SJSA1 (cell line): ENCODE measurements at regions not wholly inside any gene's neighbourhood (a gene's known extent, or its start where the extent isn't known, plus 50 kb on each side); places are given as distances from the start of the nearest gene placed in this dataset.
"Not testable (repeated sequence)": the region's sequence is repeated elsewhere in the genome, so short reads cannot be mapped to it uniquely, and the experiment has no call there.

Experiments used
- DNase-seq, 2 experiments: peaks; one replicate each; pipeline ENCODE4 v3.0.0-alpha.2; 2015 to 2020; ENCODE audit warnings: low spot score in 2 of 2, low read depth in 1 of 2
- H3K27ac ChIP-seq: fragments of 250-450 bp; sonication (Bioruptor Pico); 2 replicates; pipeline ENCODE4 v1.5.1; 2020; ENCODE audit warnings: mild to moderate bottlenecking, moderate library complexity
- H3K27me3 ChIP-seq: fragments of 250-450 bp; sonication (Bioruptor Pico); replicated peaks from 2 replicates; pipeline ENCODE4 v1.5.1; 2020; ENCODE audit warnings: mild to moderate bottlenecking, moderate library complexity
- H3K36me3 ChIP-seq: fragments of 250-450 bp; sonication (Bioruptor Pico); 2 replicates; pipeline ENCODE4 v1.5.1; 2020; ENCODE audit warnings: mild to moderate bottlenecking
- H3K4me1 ChIP-seq: fragments of 250-450 bp; sonication (Bioruptor Pico); replicated peaks from 2 replicates; pipeline ENCODE4 v1.6.1; 2021; ENCODE audit warnings: mild to moderate bottlenecking
- H3K4me3 ChIP-seq: fragments of 250-450 bp; sonication (Bioruptor Pico); 2 replicates; pipeline ENCODE4 v1.5.1; 2020; ENCODE audit warnings: mild to moderate bottlenecking
- H3K9me3 ChIP-seq: fragments of 250-450 bp; sonication (Bioruptor Pico); replicated peaks from 2 replicates; pipeline ENCODE4 v1.5.1; 2020; ENCODE audit warnings: mild to moderate bottlenecking

GRCh38 chr6:49121970-49122369 lies 341.1 kb downstream of the MMUT start:
- Histone ChIP-seq H3K27me3 (no peaks in the 10 kb centered on the region), H3K4me1 (no peaks in the 10 kb centered on the region), H3K36me3 (no peaks in the 10 kb centered on the region), H3K4me3 (no peak overlapping the region), H3K27ac (no peak overlapping the region), H3K9me3 (0 out of 2 replicates have a peak, but pooled peaks cover 4% of the 10 kb centered on the region)
- no peak for DNase-seq

GRCh38 chr6:49118478-49118877 lies 344.6 kb downstream of the MMUT start:
- H3K27ac ChIP-seq: no peak overlapping the region
- no peak for DNase-seq
- H3K4me3 ChIP-seq: no peak overlapping the region
- no peaks in the 10 kb centered on the region for H3K27me3 ChIP-seq
- no peaks in the 10 kb centered on the region for H3K4me1 ChIP-seq
- 0 out of 2 replicates have a peak, but pooled peaks cover 4% of the 10 kb centered on the region for H3K9me3 ChIP-seq
- H3K36me3 ChIP-seq: no peaks in the 10 kb centered on the region

- Histone ChIP-seq H3K27me3 (no peaks in the 10 kb centered on the region), H3K27ac (no peak overlapping the region), H3K4me1 (no peaks in the 10 kb centered on the region), H3K36me3 (no peaks in the 10 kb centered on the region), H3K9me3 (no peaks in the 10 kb centered on the region), H3K4me3 (no peak overlapping the region)
- DNase-seq: no peak
Measured at GRCh38 chr6:49110916-49111315, 352.1 kb downstream of the MMUT start.

GRCh38 chr6:49097664-49098063 lies 365.4 kb downstream of the MMUT start:
- DNase-seq, H3K9me3 ChIP-seq, H3K4me1 ChIP-seq, H3K27me3 ChIP-seq, H3K36me3 ChIP-seq, H3K4me3 ChIP-seq, H3K27ac ChIP-seq: not testable (repeated sequence)

GRCh38 chr6:49097116-49097515 lies 365.9 kb downstream of the MMUT start:
- Histone ChIP-seq H3K9me3 (no peaks in the 10 kb centered on the region), H3K27ac (no peak overlapping the region), H3K4me1 (no peaks in the 10 kb centered on the region), H3K4me3 (no peak overlapping the region), H3K27me3 (no peaks in the 10 kb centered on the region), H3K36me3 (no peaks in the 10 kb centered on the region)
- no peak for DNase-seq

- no peaks in the 10 kb centered on the region for H3K36me3 ChIP-seq
- H3K4me3 ChIP-seq: no peak overlapping the region
- no peaks in the 10 kb centered on the region for H3K27me3 ChIP-seq
- no peaks in the 10 kb centered on the region for H3K4me1 ChIP-seq
- no peaks in the 10 kb centered on the region for H3K9me3 ChIP-seq
- H3K27ac ChIP-seq: no peak overlapping the region
- DNase-seq: no peak
Measured at GRCh38 chr6:49088631-49089030, 374.4 kb downstream of the MMUT start.

- H3K4me3 ChIP-seq: no peak overlapping the region
- no peak for DNase-seq
- H3K36me3 ChIP-seq: no peaks in the 10 kb centered on the region
- H3K4me1 ChIP-seq: no peaks in the 10 kb centered on the region
- H3K27ac ChIP-seq: no peak overlapping the region
- H3K27me3 ChIP-seq: no peaks in the 10 kb centered on the region
- no peaks in the 10 kb centered on the region for H3K9me3 ChIP-seq
Measured at GRCh38 chr6:49087369-49087768, 375.7 kb downstream of the MMUT start.

GRCh38 chr6:49082611-49083010 lies 380.4 kb downstream of the MMUT start:
- no peak for DNase-seq
- H3K9me3 ChIP-seq: no peaks in the 10 kb centered on the region
- no peak overlapping the region for H3K4me3 ChIP-seq
- no peaks in the 10 kb centered on the region for H3K27me3 ChIP-seq
- no peaks in the 10 kb centered on the region for H3K4me1 ChIP-seq
- H3K27ac ChIP-seq: no peak overlapping the region
- H3K36me3 ChIP-seq: no peaks in the 10 kb centered on the region

- H3K4me1 ChIP-seq: no peaks in the 10 kb centered on the region
- H3K36me3 ChIP-seq: no peaks in the 10 kb centered on the region
- H3K4me3 ChIP-seq: no peak overlapping the region
- H3K27me3 ChIP-seq: no peaks in the 10 kb centered on the region
- no peak overlapping the region for H3K27ac ChIP-seq
- DNase-seq: no peak
- H3K9me3 ChIP-seq: no peaks in the 10 kb centered on the region
Measured at GRCh38 chr6:49072885-49073620, 390.0 kb downstream of the MMUT start.

GRCh38 chr6:49072146-49072545 lies 390.9 kb downstream of the MMUT start:
- H3K27ac ChIP-seq: no peak overlapping the region
- H3K4me1 ChIP-seq: no peaks in the 10 kb centered on the region
- no peak overlapping the region for H3K4me3 ChIP-seq
- H3K9me3 ChIP-seq: no peaks in the 10 kb centered on the region
- DNase-seq: no peak
- no peaks in the 10 kb centered on the region for H3K36me3 ChIP-seq
- H3K27me3 ChIP-seq: no peaks in the 10 kb centered on the region

- DNase-seq: no peak
- no peaks in the 10 kb centered on the region for H3K4me1 ChIP-seq
Measured at GRCh38 chr6:49070411-49070810, 392.6 kb downstream of the MMUT start.

GRCh38 chr6:49054311-49054710 lies 408.7 kb downstream of the MMUT start:
- Histone ChIP-seq H3K27ac (no peak overlapping the region), H3K4me3 (no peak overlapping the region), H3K36me3 (no peaks in the 10 kb centered on the region), H3K27me3 (no peaks in the 10 kb centered on the region), H3K9me3 (no peaks in the 10 kb centered on the region), H3K4me1 (no peaks in the 10 kb centered on the region)
- no peak for DNase-seq

More at GRCh38 chr6:49070411-49070810, 392.6 kb downstream of the MMUT start:
- H3K4me3 ChIP-seq: no peak overlapping the region
- no peak overlapping the region for H3K27ac ChIP-seq
- H3K9me3 ChIP-seq: no peaks in the 10 kb centered on the region
- H3K36me3 ChIP-seq: no peaks in the 10 kb centered on the region
- H3K27me3 ChIP-seq: no peaks in the 10 kb centered on the region

GRCh38 chr6:49052901-49053300 lies 410.2 kb downstream of the MMUT start:
- Histone ChIP-seq H3K9me3 (no peaks in the 10 kb centered on the region), H3K36me3 (no peaks in the 10 kb centered on the region), H3K4me3 (no peak overlapping the region), H3K27ac (no peak overlapping the region), H3K27me3 (no peaks in the 10 kb centered on the region), H3K4me1 (no peaks in the 10 kb centered on the region)
- DNase-seq: no peak

- DNase-seq: no peak
- no peaks in the 10 kb centered on the region for H3K27me3 ChIP-seq
- no peaks in the 10 kb centered on the region for H3K36me3 ChIP-seq
- H3K27ac ChIP-seq: no peak overlapping the region
- H3K4me3 ChIP-seq: no peak overlapping the region
- no peaks in the 10 kb centered on the region for H3K4me1 ChIP-seq
- H3K9me3 ChIP-seq: no peaks in the 10 kb centered on the region
Measured at GRCh38 chr6:49051281-49051680, 411.8 kb downstream of the MMUT start.

GRCh38 chr6:49050584-49050983 lies 412.5 kb downstream of the MMUT start:
- Histone ChIP-seq H3K27me3 (no peaks in the 10 kb centered on the region), H3K27ac (no peak overlapping the region), H3K4me1 (no peaks in the 10 kb centered on the region), H3K4me3 (no peak overlapping the region), H3K9me3 (no peaks in the 10 kb centered on the region), H3K36me3 (no peaks in the 10 kb centered on the region)
- no peak for DNase-seq
